GM12874 (cell line): ENCODE measurements at regions not wholly inside any gene's neighbourhood (a gene's known extent, or its start where the extent isn't known, plus 50 kb on each side); places are given as distances from the start of the nearest gene placed in this dataset.

Source experiments
- TF ChIP-seq, protein P1 (sequence below): IDR thresholded peaks from 2 replicates; pipeline ENCODE4 v1.5.1; 2011; ENCODE audit warnings: low read depth, mild to moderate bottlenecking, control low read depth, low read length, moderate library complexity; ENCODE audit not compliant: insufficient read depth

DNA sequence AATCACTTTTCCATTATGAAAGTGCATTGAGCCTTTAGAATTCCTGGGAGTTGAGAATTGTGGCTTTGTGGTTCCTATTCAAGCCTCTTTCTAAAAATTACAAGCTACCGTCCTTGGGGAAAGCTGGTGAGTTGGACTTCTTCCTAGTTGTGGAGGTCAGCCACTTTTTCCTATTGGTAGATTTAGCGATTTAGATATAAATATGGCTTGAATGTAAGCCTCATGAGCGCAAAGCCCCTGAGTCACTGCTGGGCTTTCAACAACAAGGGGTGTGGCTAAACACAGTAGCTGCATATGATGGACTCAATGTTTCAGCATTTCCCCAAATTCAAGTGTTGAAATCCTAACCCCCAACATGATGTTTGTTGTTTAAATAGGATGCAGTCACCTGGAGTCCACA lies 150.0 kb upstream of the IGFBP3 start:
- TF ChIP-seq, protein P1, sequence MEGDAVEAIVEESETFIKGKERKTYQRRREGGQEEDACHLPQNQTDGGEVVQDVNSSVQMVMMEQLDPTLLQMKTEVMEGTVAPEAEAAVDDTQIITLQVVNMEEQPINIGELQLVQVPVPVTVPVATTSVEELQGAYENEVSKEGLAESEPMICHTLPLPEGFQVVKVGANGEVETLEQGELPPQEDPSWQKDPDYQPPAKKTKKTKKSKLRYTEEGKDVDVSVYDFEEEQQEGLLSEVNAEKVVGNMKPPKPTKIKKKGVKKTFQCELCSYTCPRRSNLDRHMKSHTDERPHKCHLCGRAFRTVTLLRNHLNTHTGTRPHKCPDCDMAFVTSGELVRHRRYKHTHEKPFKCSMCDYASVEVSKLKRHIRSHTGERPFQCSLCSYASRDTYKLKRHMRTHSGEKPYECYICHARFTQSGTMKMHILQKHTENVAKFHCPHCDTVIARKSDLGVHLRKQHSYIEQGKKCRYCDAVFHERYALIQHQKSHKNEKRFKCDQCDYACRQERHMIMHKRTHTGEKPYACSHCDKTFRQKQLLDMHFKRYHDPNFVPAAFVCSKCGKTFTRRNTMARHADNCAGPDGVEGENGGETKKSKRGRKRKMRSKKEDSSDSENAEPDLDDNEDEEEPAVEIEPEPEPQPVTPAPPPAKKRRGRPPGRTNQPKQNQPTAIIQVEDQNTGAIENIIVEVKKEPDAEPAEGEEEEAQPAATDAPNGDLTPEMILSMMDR: no peak

DNA sequence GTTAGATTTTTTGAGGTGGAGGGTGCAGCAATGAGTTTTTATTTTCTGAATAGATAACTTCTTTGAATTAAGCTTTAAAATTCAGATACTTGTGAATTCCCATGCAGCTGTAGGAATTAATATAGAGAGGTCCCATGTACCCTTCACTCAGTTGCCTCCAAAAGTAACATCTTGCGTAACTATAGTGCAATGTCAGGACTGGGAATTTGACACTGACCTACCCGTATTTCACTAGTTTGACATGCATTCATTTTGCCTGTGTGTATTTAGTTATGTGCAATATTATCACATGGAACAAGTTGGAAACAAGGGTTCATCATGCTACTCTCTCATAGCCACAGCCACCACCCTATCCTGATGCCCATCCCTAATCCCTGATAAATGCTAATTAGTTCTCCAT lies 147.1 kb upstream of the IGFBP3 start:
- TF ChIP-seq, protein P1: no peak

DNA sequence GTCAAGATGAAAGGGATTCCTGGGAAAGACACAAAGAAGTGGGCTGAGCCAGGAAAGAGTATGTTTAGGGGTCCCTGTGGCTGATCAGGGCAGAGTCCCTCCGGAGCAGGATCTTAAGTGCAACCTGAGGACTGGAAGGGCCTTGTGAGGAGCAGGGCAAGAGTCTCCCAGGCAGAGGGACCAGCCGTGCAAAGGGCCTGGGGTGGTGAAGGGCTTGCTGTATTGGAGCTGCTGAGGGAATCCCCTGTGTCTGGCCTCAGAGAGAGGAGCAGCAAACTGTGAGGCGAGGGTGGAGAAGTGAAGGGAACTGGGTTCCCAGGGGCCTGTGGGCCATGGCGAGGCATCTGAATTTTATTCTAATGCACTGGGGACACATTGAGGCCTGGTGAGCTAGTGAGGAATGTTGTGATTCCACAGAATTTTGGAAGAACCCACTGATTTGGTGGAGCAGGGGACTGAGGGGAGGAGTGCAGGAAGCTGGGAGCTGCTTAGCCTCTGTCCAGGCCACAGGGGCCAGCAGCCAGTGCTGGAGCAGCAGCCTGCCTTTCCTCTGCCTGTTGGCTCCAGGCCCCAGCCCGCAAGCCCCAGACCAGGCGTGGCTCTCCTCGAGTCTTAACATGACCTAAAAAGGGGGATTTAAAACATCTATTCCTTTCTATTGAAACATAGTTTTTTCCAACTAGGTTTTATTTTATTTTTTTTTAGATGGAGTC lies 138.4 kb upstream of the IGFBP3 start:
- TF ChIP-seq, protein P1: no peak

DNA sequence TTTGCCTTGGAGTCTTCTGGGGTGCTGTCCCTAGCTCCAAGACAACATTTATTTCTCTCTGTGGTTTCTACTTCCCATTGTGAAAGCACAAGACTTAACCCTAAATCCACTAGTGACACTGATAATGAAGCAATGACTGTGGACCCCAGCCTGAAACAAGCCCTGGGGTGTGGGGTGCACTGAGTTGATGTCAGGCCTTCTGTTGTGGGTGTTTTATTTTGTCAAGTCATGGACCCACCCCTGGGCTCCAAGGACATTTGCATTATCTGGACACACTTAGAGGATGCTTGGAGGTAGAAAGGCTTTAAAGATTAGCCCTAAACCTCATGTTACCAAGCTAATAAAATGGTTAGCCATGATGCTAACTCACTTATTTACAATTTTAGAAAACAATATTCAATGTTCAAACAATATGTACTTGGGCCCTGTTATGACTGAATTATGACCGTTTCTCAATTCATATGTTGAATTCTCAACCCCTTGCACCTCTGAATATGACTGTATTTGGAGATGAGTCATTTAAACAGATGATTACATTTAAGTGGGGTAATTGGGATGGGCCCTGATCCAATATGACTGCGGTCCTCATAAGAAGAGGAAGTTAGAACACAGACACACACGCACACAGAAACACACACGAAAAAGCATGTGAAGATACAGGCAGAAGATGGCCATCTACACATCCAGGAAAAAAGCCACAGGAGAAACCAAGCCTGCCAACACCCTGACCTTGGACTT lies 137.2 kb upstream of the IGFBP3 start:
- TF ChIP-seq, protein P1: no peak

DNA sequence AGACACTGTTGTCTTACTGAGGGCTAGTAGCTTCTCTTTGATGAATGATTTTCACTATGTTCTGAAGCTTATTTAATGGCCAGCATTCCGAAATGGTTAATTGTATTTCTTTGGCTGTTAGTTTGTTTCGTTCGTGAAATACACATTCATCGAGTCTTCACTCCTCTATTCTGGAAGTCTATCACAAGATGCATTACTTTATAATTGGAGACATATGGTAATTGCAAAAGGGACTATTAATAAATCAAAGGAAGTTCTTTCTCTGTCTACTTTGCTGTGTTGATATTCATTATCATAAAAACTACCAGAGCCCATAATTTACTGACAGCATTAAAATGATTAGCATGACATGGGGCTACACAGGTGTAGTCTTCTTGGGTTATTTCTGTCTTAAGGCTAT lies 133.8 kb upstream of the IGFBP3 start:
- TF ChIP-seq, protein P1: no peak

DNA sequence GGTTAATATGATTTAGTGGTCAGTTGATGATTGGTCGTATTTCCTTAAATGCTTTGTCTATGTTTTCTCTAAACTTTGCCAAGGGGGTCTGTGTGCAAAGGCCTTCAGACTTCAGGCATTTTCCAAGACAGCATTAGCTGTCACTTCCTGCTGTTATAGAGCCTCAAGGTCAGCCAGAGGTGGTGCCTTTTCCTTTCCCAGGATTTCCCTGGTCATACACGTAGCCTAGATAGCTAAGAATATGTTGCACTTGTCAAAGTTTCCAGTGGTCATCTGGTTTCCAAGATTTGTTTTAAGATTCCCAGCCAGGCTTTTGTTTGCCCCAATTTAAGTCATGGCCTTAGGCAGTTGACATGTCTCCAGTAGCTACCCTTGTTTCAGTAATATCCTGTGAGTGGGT lies 133.2 kb upstream of the IGFBP3 start:
- TF ChIP-seq, protein P1: no peak

DNA sequence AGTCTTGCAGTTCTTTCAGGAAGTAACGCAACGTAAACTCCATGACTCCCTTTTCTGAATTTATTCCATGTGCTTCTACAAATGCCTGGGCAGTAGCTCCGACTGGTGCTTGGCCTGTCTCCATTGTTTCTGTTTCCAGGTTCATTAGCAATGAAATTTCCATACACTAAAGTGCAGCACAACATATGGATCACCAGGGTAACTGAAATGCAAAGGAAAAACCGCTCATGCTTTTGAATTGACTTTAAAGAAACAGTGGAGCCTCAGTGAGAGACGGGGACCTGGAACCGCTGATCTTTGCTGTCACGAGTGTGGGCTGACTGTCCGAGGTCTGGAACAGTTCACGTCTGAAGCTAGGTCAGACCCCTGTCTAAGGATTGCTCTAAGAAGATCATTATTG lies 126.5 kb upstream of the IGFBP3 start:
- TF ChIP-seq, protein P1: no peak
